ENCODE measurements at regions not wholly inside any gene's neighbourhood (a gene's known extent, or its start where the extent isn't known, plus 50 kb on each side); places are given as distances from the start of the nearest gene placed in this dataset.

GRCh38 chr5:63128761-63129160 is 550.1 kb downstream of the LRRC70 start:
- no peak for TF ChIP-seq CTCF (IDR thresholded peaks at IDR 0.05)
- TF ChIP-seq POLR2A (IDR thresholded peaks at IDR 0.05): no peak

Data from transverse colon (tissue), 3 donors.